ENCODE measurements at regions not wholly inside any gene's neighbourhood (a gene's known extent, or its start where the extent isn't known, plus 50 kb on each side); places are given as distances from the start of the nearest gene placed in this dataset.

- ChIA-PET CTCF (no interaction called here), POLR2A (no interaction called here)
- TF ChIP-seq CTCF (IDR thresholded peaks at IDR 0.05; ENCODE audit: insufficient read depth, low read length, missing control alignments), result no peak
- no peak for DNase-seq (ENCODE audit: low read depth, low spot score)
- H3K4me3 ChIP-seq (ENCODE audit: low read depth, low read length), result no peak overlapping the region
Observed at GRCh38 chr4:33283818-33284217, 2563.6 kb downstream of the PCDH7 start.

DNA sequence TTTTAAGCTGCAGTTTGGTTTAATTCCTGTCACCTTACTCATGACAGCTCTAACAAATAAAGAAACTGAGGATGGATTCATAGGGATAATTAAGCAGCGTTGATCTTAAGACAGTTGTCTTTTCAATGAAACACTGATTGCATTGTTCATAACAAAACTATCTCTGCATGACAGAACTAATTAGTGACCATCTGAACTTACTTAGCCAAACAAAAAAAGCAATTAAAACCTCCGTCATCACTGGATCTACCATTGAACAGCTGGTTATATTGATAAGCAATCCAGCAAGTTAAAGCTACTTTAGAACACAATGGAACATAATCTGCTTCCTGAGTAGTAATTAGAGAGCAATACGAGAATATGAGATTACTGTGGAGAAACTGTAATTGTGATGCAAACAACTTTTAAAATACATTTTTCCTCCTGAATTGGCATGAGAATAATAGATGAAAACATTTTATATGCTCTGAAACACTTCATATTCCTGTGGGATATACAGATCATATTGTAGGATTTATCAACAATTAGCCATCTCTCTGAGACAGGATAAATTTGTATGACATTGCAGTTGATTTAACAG, 2576.8 kb downstream of the PCDH7 start:
- TF ChIP-seq CTCF (IDR thresholded peaks at IDR 0.05; ENCODE audit: insufficient read depth, low read length, missing control alignments), result no peak
- ChIA-PET CTCF (no interaction called here), POLR2A (no interaction called here)
- DNase-seq (ENCODE audit: low read depth, low spot score), result no peak
- no peak overlapping the region for H3K4me3 ChIP-seq (ENCODE audit: low read depth, low read length)

GRCh38 chr4:33302321-33302720, 2582.2 kb downstream of the PCDH7 start:
- POLR2A ChIA-PET, result no interaction called here
- CTCF ChIA-PET, result no interaction called here
- no peak for TF ChIP-seq CTCF (IDR thresholded peaks at IDR 0.05; ENCODE audit: insufficient read depth, low read length, missing control alignments)
- no peak overlapping the region for H3K4me3 ChIP-seq (ENCODE audit: low read depth, low read length)
- no peak for DNase-seq (ENCODE audit: low read depth, low spot score)

DNA sequence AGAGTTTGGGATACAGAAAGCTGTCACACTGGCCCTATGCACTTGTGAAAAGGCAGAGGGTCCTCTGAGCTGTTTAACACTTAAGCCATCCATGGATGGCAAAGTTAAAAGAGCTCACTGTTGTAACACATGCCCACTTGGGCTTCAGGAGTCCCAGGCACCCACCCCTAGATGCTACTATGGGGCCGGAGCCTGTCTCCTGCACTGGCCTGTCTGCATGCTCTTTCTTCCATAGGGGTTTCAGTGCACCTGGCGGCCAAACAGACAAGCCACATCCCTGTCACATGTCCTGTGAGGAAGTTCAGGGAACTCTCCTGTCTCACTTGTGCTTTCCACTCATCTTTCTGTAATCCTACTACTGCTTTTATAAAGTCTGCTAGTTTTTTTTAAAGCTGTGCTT, 2586.0 kb downstream of the PCDH7 start:
- no peak for DNase-seq (ENCODE audit: low read depth, low spot score)
- TF ChIP-seq CTCF (IDR thresholded peaks at IDR 0.05; ENCODE audit: insufficient read depth, low read length, missing control alignments), result no peak
- H3K4me3 ChIP-seq (ENCODE audit: low read depth, low read length), result no peak overlapping the region
- POLR2A ChIA-PET, result no interaction called here
- CTCF ChIA-PET, result no interaction called here

DNA sequence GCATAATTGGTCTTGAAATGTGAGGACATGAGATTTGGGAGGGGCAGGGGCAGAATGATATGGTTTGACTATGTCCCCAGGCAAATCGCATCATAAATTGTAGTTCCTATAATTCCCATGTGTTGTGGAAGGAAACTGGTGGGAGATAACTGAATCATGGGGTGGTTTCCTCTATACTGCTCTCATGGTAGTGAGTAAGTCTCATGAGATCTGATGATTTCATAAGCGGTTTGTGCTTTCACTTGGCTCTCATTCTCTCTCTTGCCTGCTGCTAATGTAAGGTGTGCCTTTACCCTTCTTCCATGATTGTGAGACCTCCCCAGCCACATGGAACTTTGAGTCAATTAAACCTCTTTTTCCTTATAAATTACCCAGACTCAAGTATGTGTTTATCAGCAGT, 2595.9 kb downstream of the PCDH7 start:
- H3K4me3 ChIP-seq (ENCODE audit: low read depth, low read length), result no peak overlapping the region
- CTCF ChIA-PET, result no interaction called here
- POLR2A ChIA-PET, result no interaction called here
- TF ChIP-seq CTCF (IDR thresholded peaks at IDR 0.05; ENCODE audit: insufficient read depth, low read length, missing control alignments), result no peak
- no peak for DNase-seq (ENCODE audit: low read depth, low spot score)

DNA sequence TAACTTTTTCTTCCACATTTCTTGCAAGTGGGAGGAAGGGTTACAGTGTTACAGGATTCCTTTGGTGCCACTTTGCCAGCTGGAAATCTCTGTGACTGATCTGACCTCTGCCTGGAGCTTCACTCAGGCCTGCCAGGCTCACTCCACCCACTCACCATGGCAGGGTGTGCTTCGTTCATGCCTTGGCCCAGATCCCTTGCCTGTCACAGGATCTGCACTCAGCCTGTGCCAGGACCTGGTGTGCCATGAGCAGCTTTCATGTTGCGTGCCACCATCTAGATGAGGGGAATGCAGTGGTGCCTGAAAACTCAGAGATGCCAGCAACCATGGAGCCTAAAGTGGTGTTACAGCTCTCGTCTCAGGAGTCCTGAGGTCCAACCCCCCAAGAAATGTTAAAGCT, 2596.4 kb downstream of the PCDH7 start:
- DNase-seq (ENCODE audit: low read depth, low spot score), result no peak
- POLR2A ChIA-PET, result no interaction called here
- no peak overlapping the region for H3K4me3 ChIP-seq (ENCODE audit: low read depth, low read length)
- CTCF ChIA-PET, result no interaction called here
- no peak for TF ChIP-seq CTCF (IDR thresholded peaks at IDR 0.05; ENCODE audit: insufficient read depth, low read length, missing control alignments)
